ENCODE measurements at regions not wholly inside any gene's neighbourhood (a gene's known extent, or its start where the extent isn't known, plus 50 kb on each side); places are given as distances from the start of the nearest gene placed in this dataset.

- TF ChIP-seq CTCF (IDR thresholded peaks at IDR 0.05; ENCODE audit: borderline replicate concordance, extremely low read depth, low read length, poor library complexity, severe bottlenecking), result no peak
- TF ChIP-seq EZH2 (IDR thresholded peaks at IDR 0.05; ENCODE audit: borderline replicate concordance, low read depth, low read length, severe bottlenecking), result no peak
These were observed 385.7 kb downstream of the FUT8 start for GRCh38 chr14:65798216-65798615.
